ENCODE measurements at regions not wholly inside any gene's neighbourhood (a gene's known extent, or its start where the extent isn't known, plus 50 kb on each side); places are given as distances from the start of the nearest gene placed in this dataset.

DNA sequence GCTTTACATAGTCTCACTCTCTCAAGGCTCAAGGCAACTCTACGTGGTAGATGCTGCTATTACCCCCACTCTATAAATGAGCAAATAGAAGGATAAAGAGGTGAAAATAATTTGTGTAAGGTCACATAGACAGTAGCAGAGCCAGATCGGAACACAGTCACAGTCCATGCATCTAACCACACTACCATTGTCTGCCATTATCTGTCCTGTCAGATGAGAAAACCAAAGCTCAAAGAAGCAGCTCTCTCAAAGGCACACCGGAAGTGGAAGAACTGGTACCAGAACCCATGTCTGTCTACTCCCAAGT lies 134.4 kb upstream of the NUDT4 start:
- H3K27ac ChIP-seq: no peak overlapping the region
- no peak overlapping the region for H3K4me3 ChIP-seq (ENCODE audit: low read depth, low read length)
- no peaks in the 10 kb centered on the region for H3K27me3 ChIP-seq (ENCODE audit: insufficient read depth, low read depth, severe bottlenecking)
- no peak for DNase-seq
- H3K9me3 ChIP-seq (ENCODE audit: severe bottlenecking): peaks cover 6% of the 10 kb centered on the region
- no peaks in the 10 kb centered on the region for H3K36me3 ChIP-seq
- TF ChIP-seq, protein P1, sequence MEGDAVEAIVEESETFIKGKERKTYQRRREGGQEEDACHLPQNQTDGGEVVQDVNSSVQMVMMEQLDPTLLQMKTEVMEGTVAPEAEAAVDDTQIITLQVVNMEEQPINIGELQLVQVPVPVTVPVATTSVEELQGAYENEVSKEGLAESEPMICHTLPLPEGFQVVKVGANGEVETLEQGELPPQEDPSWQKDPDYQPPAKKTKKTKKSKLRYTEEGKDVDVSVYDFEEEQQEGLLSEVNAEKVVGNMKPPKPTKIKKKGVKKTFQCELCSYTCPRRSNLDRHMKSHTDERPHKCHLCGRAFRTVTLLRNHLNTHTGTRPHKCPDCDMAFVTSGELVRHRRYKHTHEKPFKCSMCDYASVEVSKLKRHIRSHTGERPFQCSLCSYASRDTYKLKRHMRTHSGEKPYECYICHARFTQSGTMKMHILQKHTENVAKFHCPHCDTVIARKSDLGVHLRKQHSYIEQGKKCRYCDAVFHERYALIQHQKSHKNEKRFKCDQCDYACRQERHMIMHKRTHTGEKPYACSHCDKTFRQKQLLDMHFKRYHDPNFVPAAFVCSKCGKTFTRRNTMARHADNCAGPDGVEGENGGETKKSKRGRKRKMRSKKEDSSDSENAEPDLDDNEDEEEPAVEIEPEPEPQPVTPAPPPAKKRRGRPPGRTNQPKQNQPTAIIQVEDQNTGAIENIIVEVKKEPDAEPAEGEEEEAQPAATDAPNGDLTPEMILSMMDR (IDR thresholded peaks at IDR 0.05; ENCODE audit: low read depth, low read length): no peak

GRCh38 chr12:93243689-93244513 lies 133.8 kb upstream of the NUDT4 start:
- H3K36me3 ChIP-seq: no peaks in the 10 kb centered on the region
- no peak for DNase-seq
- H3K27me3 ChIP-seq (ENCODE audit: insufficient read depth, low read depth, severe bottlenecking): no peaks in the 10 kb centered on the region
- TF ChIP-seq, protein P1 (IDR thresholded peaks at IDR 0.05; ENCODE audit: low read depth, low read length): no peak
- peaks cover 6% of the 10 kb centered on the region for H3K9me3 ChIP-seq (ENCODE audit: severe bottlenecking)
- no peak overlapping the region for H3K4me3 ChIP-seq (ENCODE audit: low read depth, low read length)
- no peak overlapping the region for H3K27ac ChIP-seq

DNA sequence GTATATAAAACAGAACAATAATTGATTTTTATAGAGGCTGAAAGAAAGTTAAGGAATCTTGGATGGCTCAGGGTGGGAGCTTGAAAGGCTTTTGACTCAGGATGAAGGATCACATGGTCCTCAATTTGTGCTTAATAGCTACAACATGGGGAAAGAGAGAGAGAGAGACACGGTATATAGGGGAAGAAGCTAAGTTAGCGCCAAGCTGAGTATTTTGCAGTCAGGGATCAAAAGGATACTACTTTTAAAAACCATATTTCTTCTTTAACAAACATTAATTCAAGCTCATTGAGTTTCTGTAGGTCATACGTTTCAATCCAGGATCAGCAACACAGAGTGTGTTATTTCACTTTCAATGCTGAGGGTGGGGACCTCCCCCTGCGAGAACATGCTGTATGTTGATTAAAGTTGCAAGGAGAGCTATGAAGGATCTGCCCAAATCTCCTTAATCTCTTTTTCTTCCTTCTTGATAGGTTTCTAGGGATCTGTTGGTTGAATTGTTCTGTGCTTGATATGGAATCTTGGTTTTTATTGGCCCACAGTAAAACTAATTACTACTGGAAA lies 133.1 kb upstream of the NUDT4 start:
- H3K36me3 ChIP-seq: no peaks in the 10 kb centered on the region
- DNase-seq: no peak
- H3K27me3 ChIP-seq (ENCODE audit: insufficient read depth, low read depth, severe bottlenecking): no peaks in the 10 kb centered on the region
- TF ChIP-seq, protein P1 (IDR thresholded peaks at IDR 0.05; ENCODE audit: low read depth, low read length): no peak
- H3K4me3 ChIP-seq (ENCODE audit: low read depth, low read length): no peak overlapping the region
- H3K9me3 ChIP-seq (ENCODE audit: severe bottlenecking): peaks cover 6% of the 10 kb centered on the region
- H3K27ac ChIP-seq: no peak overlapping the region

DNA sequence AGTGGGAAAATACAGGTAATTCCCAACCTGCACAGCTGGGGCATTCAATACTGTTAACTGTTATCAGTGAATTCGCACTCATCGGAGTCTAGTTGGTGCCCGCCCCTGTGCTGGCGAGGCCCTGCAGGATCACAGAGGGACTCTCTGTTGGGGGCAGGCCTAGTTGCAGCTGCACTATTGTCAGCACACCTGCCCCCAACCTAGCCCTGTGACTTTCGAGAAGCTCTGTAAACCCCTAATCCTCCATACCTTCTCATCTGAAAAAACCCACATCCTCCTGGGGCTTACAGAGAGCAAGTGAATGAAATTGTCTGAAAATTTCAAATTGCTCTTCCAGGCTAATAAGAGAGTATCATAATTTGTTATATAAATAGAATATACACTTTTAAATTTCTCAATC lies 132.2 kb upstream of the NUDT4 start:
- Histone ChIP-seq H3K27ac (no peak overlapping the region), H3K36me3 (no peaks in the 10 kb centered on the region), H3K27me3 (ENCODE audit: insufficient read depth, low read depth, severe bottlenecking) (no peaks in the 10 kb centered on the region), H3K9me3 (ENCODE audit: severe bottlenecking) (no peaks in the 10 kb centered on the region), H3K4me3 (ENCODE audit: low read depth, low read length) (no peak overlapping the region)
- TF ChIP-seq, protein P1 (IDR thresholded peaks at IDR 0.05; ENCODE audit: low read depth, low read length): no peak
- no peak for DNase-seq

DNA sequence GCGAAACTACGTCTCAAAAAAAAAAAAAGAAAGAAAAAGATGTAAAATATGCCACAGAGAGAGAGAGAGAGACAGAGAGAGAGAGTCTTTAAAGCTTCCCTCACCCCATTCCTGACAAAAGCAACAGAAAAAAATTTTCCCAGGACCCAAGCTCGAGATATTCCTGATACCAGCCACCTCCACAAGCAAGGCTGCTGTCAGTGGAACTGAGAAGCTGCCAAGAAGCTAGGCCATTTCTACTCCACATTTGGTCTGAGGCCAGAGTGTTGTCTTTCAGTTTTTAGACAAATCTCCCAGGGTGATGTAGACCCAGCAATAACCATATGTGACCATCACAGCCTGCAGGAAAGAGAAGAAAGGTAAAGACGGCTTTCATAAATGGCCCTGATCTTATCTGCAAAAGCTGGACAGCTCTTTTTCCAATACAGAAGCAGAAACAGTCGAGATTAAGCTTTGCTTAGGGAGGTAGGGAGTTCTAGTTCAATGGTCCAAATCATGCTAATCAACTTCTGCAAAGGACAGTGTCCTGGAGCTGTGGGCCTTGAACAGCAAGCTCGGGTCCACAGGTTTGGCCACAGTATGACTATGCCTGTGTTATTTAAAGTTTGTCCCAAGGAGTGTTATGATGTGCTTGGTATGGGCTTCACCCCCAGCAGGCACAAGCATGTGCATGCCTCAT lies 130.3 kb upstream of the NUDT4 start:
- Histone ChIP-seq H3K9me3 (ENCODE audit: severe bottlenecking) (no peaks in the 10 kb centered on the region), H3K27me3 (ENCODE audit: insufficient read depth, low read depth, severe bottlenecking) (no peaks in the 10 kb centered on the region), H3K36me3 (no peaks in the 10 kb centered on the region), H3K4me3 (ENCODE audit: low read depth, low read length) (no peak overlapping the region), H3K27ac (no peak overlapping the region)
- no peak for DNase-seq
- TF ChIP-seq, protein P1 (IDR thresholded peaks at IDR 0.05; ENCODE audit: low read depth, low read length): no peak

Measured in WERI-Rb-1 (cell line).